Right lung (tissue), 2 donors: ENCODE measurements at regions not wholly inside any gene's neighbourhood (a gene's known extent, or its start where the extent isn't known, plus 50 kb on each side); places are given as distances from the start of the nearest gene placed in this dataset.
"Not testable (repeated sequence)": the region's sequence is repeated elsewhere in the genome, so short reads cannot be mapped to it uniquely, and the experiment has no call there.

Source experiments
- DNase-seq, 2 donors: peaks; one replicate each; pipeline ENCODE4 v3.0.0-alpha.2; 2013

DNA sequence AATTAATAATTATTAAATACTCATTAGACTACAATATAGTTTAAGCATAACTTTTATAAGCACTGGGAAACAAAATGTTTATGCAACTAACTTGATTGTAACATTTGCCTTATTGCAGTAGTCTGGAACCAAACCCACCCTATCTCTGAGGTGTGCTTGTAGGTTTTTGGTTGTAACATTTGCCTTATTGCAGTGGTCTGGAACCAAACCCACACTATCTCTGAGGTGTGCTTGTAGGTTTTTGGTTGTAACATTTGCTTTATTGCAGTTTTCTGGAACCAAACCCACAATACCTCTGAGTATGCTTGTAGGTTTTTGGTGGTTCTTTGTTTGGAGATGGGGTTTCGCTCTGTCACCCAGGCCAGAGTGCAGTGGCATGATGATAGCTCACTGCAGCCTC is 1376.4 kb upstream of the DEFB115 start:
- DNase-seq, result not testable (repeated sequence)

DNA sequence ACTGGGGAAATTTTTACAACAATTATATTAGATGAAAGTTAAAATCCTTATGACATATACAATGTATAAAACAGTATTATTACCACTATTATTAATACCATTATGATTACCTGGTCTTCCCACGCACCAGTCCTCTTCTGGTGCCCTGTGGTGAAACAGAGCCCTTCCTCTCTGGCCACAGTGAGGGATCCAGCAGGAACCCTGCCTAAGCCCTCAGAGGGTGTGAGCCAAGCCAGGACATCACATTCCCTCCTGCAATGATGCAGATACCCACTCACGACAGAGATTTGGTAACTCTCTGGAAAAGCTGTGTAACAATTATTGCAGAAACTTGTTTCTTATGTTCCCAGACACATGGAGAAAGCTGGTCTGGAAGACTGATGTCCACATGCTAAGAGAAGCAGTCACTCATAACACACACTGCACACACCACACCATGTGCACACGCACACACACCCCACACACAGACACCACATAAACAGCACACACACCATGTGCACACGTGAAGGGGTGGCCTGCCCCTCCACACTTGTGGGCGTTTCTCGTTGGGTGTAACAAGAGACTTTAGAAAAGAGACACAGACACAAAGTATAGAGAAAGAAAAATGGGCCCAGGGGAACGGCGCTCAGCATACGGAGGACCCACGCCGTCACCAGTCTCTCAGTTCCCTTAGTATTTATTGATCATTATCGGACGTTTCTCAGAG is 1373.8 kb upstream of the DEFB115 start:
- not testable (repeated sequence) for DNase-seq

DNA sequence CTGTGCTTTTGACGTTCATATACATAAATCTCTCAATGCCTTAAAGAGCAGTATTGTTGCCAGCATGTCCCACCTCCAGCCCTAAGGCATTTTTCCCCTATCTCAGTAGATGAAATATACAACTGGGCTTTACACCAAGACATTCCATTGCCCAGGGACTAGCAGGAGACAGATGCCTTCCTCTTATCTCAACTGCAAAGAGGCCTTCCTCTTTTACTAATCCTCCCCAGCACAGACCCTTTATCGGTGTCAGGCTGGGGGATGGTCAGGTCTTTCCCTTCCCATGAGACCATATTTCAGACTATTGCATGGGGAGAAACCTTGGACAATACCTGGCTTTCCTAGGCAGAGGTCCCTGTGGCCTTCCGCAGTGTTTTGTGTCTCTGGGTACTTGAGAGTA is 1373.1 kb upstream of the DEFB115 start:
- DNase-seq, result not testable (repeated sequence)

- DNase-seq, result not testable (repeated sequence)
These were observed 1371.9 kb upstream of the DEFB115 start for GRCh38 chr20:29885282-29886185.

GRCh38 chr20:29891555-29891954 is 1365.9 kb upstream of the DEFB115 start:
- not testable (repeated sequence) for DNase-seq
